ENCODE measurements at regions not wholly inside any gene's neighbourhood (a gene's known extent, or its start where the extent isn't known, plus 50 kb on each side); places are given as distances from the start of the nearest gene placed in this dataset.

GRCh38 chr6:51398064-51398705, 579.5 kb downstream of the TFAP2B start:
- TF ChIP-seq CTCF (IDR thresholded peaks at IDR 0.05) (no peak), POLR2A (IDR thresholded peaks at IDR 0.05) (no peak)

Measured in esophagus squamous epithelium (tissue), 4 donors.